B cell (primary cell): ENCODE measurements at regions not wholly inside any gene's neighbourhood (a gene's known extent, or its start where the extent isn't known, plus 50 kb on each side); places are given as distances from the start of the nearest gene placed in this dataset.
"Not testable (repeated sequence)": the region's sequence is repeated elsewhere in the genome, so short reads cannot be mapped to it uniquely, and the experiment has no call there.

Experiments used
- ATAC-seq: fragments of 200-7000 bp; cut with Tn5 transposase; one replicate; pipeline ENCODE4 v1.10.0; 2021; ENCODE audit warnings: low read depth, mild to moderate bottlenecking, moderate number of reproducible peaks, moderate library complexity
- CTCF ChIA-PET: fragments of 350-600 bp; sonication (Branson Sonifier 250); formaldehyde crosslinking; loops from one replicate; lab custom pipeline; 2021; ENCODE audit warnings: antibody characterized with exemption, inconsistent platforms; lab: Charles Lee
- POLR2A ChIA-PET: fragments of 350-600 bp; sonication (Branson Sonifier 250); formaldehyde crosslinking; loops from one replicate; lab custom pipeline; 2021; ENCODE audit warnings: antibody characterized with exemption; lab: Charles Lee
- DNase-seq: peaks from one replicate; pipeline ENCODE4 v3.0.0; 2013
- H2AFZ ChIP-seq: 2 replicates; pipeline ENCODE4 v1.6.1; 2012; ENCODE audit warnings: mild to moderate bottlenecking, low read depth, low read length; ENCODE audit not compliant: insufficient read depth, poor library complexity, severe bottlenecking
- H3K27ac ChIP-seq, 2 donors: 1 replicate in 1 of 2; 2 replicates in 1 of 2; pipeline ENCODE4 v1.5.1; 2012 to 2013; ENCODE audit warnings: low read length in 2 of 2, mild to moderate bottlenecking in 2 of 2, moderate library complexity in 1 of 2
- H3K27me3 ChIP-seq, 4 experiments: fragments of 200-600 bp in 1 of 4; sonication (generic) in 1 of 4; replicated peaks in 1 of 4; 1 replicate in 2 of 4; 2 replicates in 2 of 4; pipeline versions ENCODE4 v1.6.1 to v1.7.0; 2013 to 2016; ENCODE audit warnings: low read length in 3 of 4, mild to moderate bottlenecking in 2 of 4, mixed read lengths in 1 of 4, moderate library complexity in 1 of 4; ENCODE audit not compliant: insufficient read depth in 4 of 4, control insufficient read depth in 3 of 4; ENCODE audit errors: control extremely low read depth in 1 of 4
- H3K36me3 ChIP-seq, 2 experiments: replicated peaks in 1 of 2; 1 replicate in 1 of 2; 2 replicates in 1 of 2; pipeline versions ENCODE4 v1.6.1 to v1.7.1; 2013; ENCODE audit warnings: low read length in 1 of 2; ENCODE audit not compliant: insufficient read depth in 2 of 2, control insufficient read depth in 1 of 2; ENCODE audit errors: control extremely low read depth in 1 of 2, extremely low read depth in 1 of 2
- H3K4me1 ChIP-seq, 2 donors: fragments of 200-600 bp in 1 of 2; sonication (generic) in 1 of 2; 1 replicate in 1 of 2; 2 replicates in 1 of 2; pipeline versions ENCODE4 v1.5.1 to v1.6.1; 2013 to 2017; ENCODE audit warnings: low read length in 2 of 2; ENCODE audit not compliant: control insufficient read depth in 2 of 2, insufficient read depth in 2 of 2
- H3K4me2 ChIP-seq: replicated peaks from 2 replicates; pipeline ENCODE3; 2012; ENCODE audit warnings: mild to moderate bottlenecking, low read depth, low read length; ENCODE audit not compliant: poor library complexity, severe bottlenecking
- H3K4me3 ChIP-seq, 5 experiments: fragments of 200-600 bp in 1 of 5; sonication (generic) in 1 of 5; 1 replicate in 3 of 5; 2 replicates in 2 of 5; pipeline versions ENCODE4 v1.5.1 to v1.7.0; 2011 to 2016; ENCODE audit warnings: low read length in 4 of 5, mild to moderate bottlenecking in 4 of 5, low read depth in 2 of 5, control low read depth in 1 of 5, moderate library complexity in 1 of 5; ENCODE audit not compliant: insufficient read depth in 1 of 5; ENCODE audit errors: control extremely low read depth in 1 of 5, extremely low read depth in 1 of 5
- H3K79me2 ChIP-seq: fragments of 200-600 bp; sonication (generic); one replicate; pipeline ENCODE4 v1.6.0; 2016; ENCODE audit warnings: low read length; ENCODE audit not compliant: control insufficient read depth, insufficient read depth
- H3K9ac ChIP-seq: fragments of 200-600 bp; sonication (generic); 2 replicates; pipeline ENCODE4 v1.6.1; 2017; ENCODE audit warnings: mild to moderate bottlenecking, low read length, moderate library complexity
- H3K9me3 ChIP-seq, 3 donors: one replicate each; pipeline versions ENCODE4 v1.6.1 to v1.7.1; 2013; ENCODE audit warnings: low read length in 2 of 3; ENCODE audit not compliant: control insufficient read depth in 2 of 3, insufficient read depth in 1 of 3; ENCODE audit errors: control extremely low read depth in 1 of 3
- H4K20me1 ChIP-seq: 2 replicates; pipeline ENCODE4 v1.6.0; 2012; ENCODE audit warnings: mild to moderate bottlenecking, low read length; ENCODE audit not compliant: insufficient read depth, control insufficient read depth, poor library complexity, severe bottlenecking
- H3K27ac Mint-ChIP-seq: one replicate; pipeline ENCODE4 v1.8.0; 2021; ENCODE audit warnings: mixed read lengths
- H3K27me3 Mint-ChIP-seq: one replicate; pipeline ENCODE4 v1.8.0; 2021; ENCODE audit warnings: mixed read lengths
- H3K4me1 Mint-ChIP-seq: one replicate; pipeline ENCODE4 v1.8.0; 2021; ENCODE audit warnings: mixed read lengths
- H3K4me3 Mint-ChIP-seq: one replicate; pipeline ENCODE4 v1.8.0; 2021; ENCODE audit warnings: mixed read lengths
- H3K9me3 Mint-ChIP-seq: one replicate; pipeline ENCODE4 v1.8.0; 2022; ENCODE audit warnings: mixed read lengths; ENCODE audit not compliant: insufficient read depth
- CTCF ChIP-seq: fragments of 200-600 bp; IDR thresholded peaks from one replicate; pipeline ENCODE4 v1.8.0; 2022; ENCODE audit warnings: antibody characterized with exemption, mild to moderate bottlenecking
- EZH2 ChIP-seq: IDR thresholded peaks from 2 replicates; pipeline ENCODE4 v1.6.1; 2012; ENCODE audit warnings: borderline replicate concordance, low read depth, mild to moderate bottlenecking, moderate library complexity, low read length; ENCODE audit not compliant: insufficient read depth, poor library complexity, severe bottlenecking
- WGBS: methylation state at CpG from one replicate; pipeline ENCODE4 v1.1.5; 2013; ENCODE audit warnings: missing lambda C conversion rate; ENCODE audit not compliant: insufficient coverage; 5-methylcytosine and 5-hydroxymethylcytosine counted together
- intact Hi-C: fragments of 100-400 bp; cut with micrococcal nuclease; formaldehyde crosslinking; loops from one replicate; pipeline ENCODE4 v1.10.0; 2022

- ATAC-seq (no peak), DNase-seq (no peak)
- no peak overlapping the region for H3K4me2 ChIP-seq
- 100% methylated on average over 2 of the region's 6 CpGs for WGBS
- intact Hi-C loops: no loop called here
- no peak overlapping the region for H3K4me3 ChIP-seq
- H3K4me1 Mint-ChIP-seq: no peaks in the 10 kb centered on the region
- H3K27ac Mint-ChIP-seq: no peak overlapping the region
- H3K9me3 Mint-ChIP-seq: no peaks in the 10 kb centered on the region
- H3K79me2 ChIP-seq: no peaks in the 10 kb centered on the region
- H4K20me1 ChIP-seq: no peaks in the 10 kb centered on the region
- no peak overlapping the region for H2AFZ ChIP-seq
- H3K4me3 Mint-ChIP-seq: no peak overlapping the region
- peaks cover 0 to 3% (median 1%) of the 10 kb centered on the region in 4 experiments for H3K27me3 ChIP-seq
- POLR2A ChIA-PET: no interaction called here
- CTCF ChIA-PET: no interaction called here
- H3K4me1 ChIP-seq: no peaks in the 10 kb centered on the region
- TF ChIP-seq CTCF (no peak), EZH2 (no peak)
- H3K27ac ChIP-seq: no peak overlapping the region
- peaks cover 0 to 4% (median 3%) of the 10 kb centered on the region in 3 donors for H3K9me3 ChIP-seq
- H3K27me3 Mint-ChIP-seq: peaks cover 27% of the 10 kb centered on the region
- H3K9ac ChIP-seq: no peak overlapping the region
- no peaks in the 10 kb centered on the region for H3K36me3 ChIP-seq
These were observed 63.3 kb upstream of the RTL6 start for GRCh38 chr22:44561139-44561840.

GRCh38 chr22:44558671-44559070 is 60.6 kb upstream of the RTL6 start:
- CTCF ChIA-PET, POLR2A ChIA-PET: not testable (repeated sequence)

GRCh38 chr22:44557872-44558271 is 59.8 kb upstream of the RTL6 start:
- DNase-seq, H3K79me2 ChIP-seq, H3K4me3 ChIP-seq, H3K36me3 ChIP-seq, H4K20me1 ChIP-seq, CTCF ChIA-PET, ATAC-seq, intact Hi-C loops, POLR2A ChIA-PET, H2AFZ ChIP-seq, H3K9ac ChIP-seq, H3K9me3 ChIP-seq, H3K9me3 Mint-ChIP-seq, H3K4me1 ChIP-seq, H3K4me3 Mint-ChIP-seq, H3K27ac ChIP-seq, H3K27me3 ChIP-seq, H3K4me2 ChIP-seq, H3K27ac Mint-ChIP-seq, H3K4me1 Mint-ChIP-seq: not testable (repeated sequence)
- WGBS: no CpG with 5 or more reads among the region's 4 CpGs
- peaks cover 25% of the 10 kb centered on the region for H3K27me3 Mint-ChIP-seq

More at GRCh38 chr22:44558671-44559070, 60.6 kb upstream of the RTL6 start:
- H2AFZ ChIP-seq, H3K27ac ChIP-seq, H3K9ac ChIP-seq, H3K79me2 ChIP-seq, H3K4me3 ChIP-seq, ATAC-seq, H3K4me3 Mint-ChIP-seq, H3K4me1 ChIP-seq, H3K4me2 ChIP-seq, DNase-seq, H3K4me1 Mint-ChIP-seq, H3K9me3 Mint-ChIP-seq, H3K27me3 ChIP-seq, H3K9me3 ChIP-seq, intact Hi-C loops, H3K27ac Mint-ChIP-seq, H4K20me1 ChIP-seq, H3K36me3 ChIP-seq: not testable (repeated sequence)
- no CpG with 5 or more reads among the region's 7 CpGs for WGBS
- peaks cover 25% of the 10 kb centered on the region for H3K27me3 Mint-ChIP-seq
